Sigmoid colon (tissue), 4 donors: ENCODE measurements at regions not wholly inside any gene's neighbourhood (a gene's known extent, or its start where the extent isn't known, plus 50 kb on each side); places are given as distances from the start of the nearest gene placed in this dataset.

Experiments
- POLR2AphosphoS5 ChIP-seq, 4 donors: sonication (generic); formaldehyde crosslinking; IDR thresholded peaks; one replicate each; pipeline ENCODE4 v1.6.1; 2017; ENCODE audit warnings: antibody characterized with exemption in 4 of 4
- TF ChIP-seq, protein P1 (sequence below), 4 experiments: fragments of 450-650 bp in 3 of 4; fragments of 200-600 bp in 1 of 4; IDR thresholded peaks; one replicate each; pipeline ENCODE4 v1.5.1; 2016 to 2019; ENCODE audit warnings: antibody characterized with exemption in 4 of 4, mild to moderate bottlenecking in 3 of 4, moderate library complexity in 2 of 4

DNA sequence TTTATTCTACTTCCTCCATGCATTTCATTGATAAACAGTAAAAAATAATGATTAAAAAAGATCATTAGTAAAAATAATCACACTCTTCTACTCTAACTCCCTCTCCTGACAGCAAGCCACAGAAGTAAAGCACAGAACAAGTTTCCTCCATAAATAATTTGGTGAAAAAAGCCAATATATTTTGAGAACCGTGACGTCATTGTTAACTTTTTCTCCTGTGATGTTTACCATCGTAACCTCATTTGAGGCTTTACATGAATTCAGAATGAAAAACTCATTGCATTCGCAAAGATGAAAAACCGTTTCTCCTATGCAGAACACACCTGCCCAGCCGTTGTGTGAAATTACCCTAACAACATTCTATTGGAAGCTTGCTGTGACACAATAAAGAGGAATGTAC lies 120.7 kb downstream of the NSUN3 start:
- TF ChIP-seq, protein P1, sequence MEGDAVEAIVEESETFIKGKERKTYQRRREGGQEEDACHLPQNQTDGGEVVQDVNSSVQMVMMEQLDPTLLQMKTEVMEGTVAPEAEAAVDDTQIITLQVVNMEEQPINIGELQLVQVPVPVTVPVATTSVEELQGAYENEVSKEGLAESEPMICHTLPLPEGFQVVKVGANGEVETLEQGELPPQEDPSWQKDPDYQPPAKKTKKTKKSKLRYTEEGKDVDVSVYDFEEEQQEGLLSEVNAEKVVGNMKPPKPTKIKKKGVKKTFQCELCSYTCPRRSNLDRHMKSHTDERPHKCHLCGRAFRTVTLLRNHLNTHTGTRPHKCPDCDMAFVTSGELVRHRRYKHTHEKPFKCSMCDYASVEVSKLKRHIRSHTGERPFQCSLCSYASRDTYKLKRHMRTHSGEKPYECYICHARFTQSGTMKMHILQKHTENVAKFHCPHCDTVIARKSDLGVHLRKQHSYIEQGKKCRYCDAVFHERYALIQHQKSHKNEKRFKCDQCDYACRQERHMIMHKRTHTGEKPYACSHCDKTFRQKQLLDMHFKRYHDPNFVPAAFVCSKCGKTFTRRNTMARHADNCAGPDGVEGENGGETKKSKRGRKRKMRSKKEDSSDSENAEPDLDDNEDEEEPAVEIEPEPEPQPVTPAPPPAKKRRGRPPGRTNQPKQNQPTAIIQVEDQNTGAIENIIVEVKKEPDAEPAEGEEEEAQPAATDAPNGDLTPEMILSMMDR (IDR thresholded peaks at IDR 0.05), result no peak
- TF ChIP-seq POLR2AphosphoS5 (IDR thresholded peaks at IDR 0.05), result no peak
